Adrenal gland (tissue), 9 donors: ENCODE measurements at regions not wholly inside any gene's neighbourhood (a gene's known extent, or its start where the extent isn't known, plus 50 kb on each side); places are given as distances from the start of the nearest gene placed in this dataset.

Experiments
- DNase-seq, 7 donors: peaks; one replicate each; pipeline ENCODE4 v3.0.0-alpha.2; 2019 to 2020
- H3K27ac ChIP-seq, 5 donors: fragments of 200-600 bp; sonication (generic) in 4 of 5; 1 replicate in 3 of 5; 2 replicates in 2 of 5; pipeline versions ENCODE4 v1.5.1 to v1.8.0; 2016 to 2020; ENCODE audit warnings: mild to moderate bottlenecking in 1 of 5
- H3K27me3 ChIP-seq: fragments of 200-600 bp; 2 replicates; pipeline ENCODE4 v1.8.0; 2021
- H3K36me3 ChIP-seq, 2 donors: fragments of 200-600 bp; replicated peaks in 1 of 2; 1 replicate in 1 of 2; 2 replicates in 1 of 2; pipeline versions ENCODE4 v1.5.1 to v1.8.0; 2018 to 2022
- H3K4me1 ChIP-seq, 2 donors: fragments of 200-600 bp; replicated peaks in 1 of 2; 1 replicate in 1 of 2; 2 replicates in 1 of 2; pipeline versions ENCODE4 v1.5.1 to v1.8.0; 2018 to 2021
- H3K4me3 ChIP-seq, 4 donors: fragments of 200-600 bp; sonication (generic) in 3 of 4; one replicate each; pipeline ENCODE4 v1.5.1; 2016 to 2018
- H3K9me3 ChIP-seq, 3 donors: fragments of 200-600 bp; sonication (generic) in 1 of 3; replicated peaks in 1 of 3; 1 replicate in 2 of 3; 2 replicates in 1 of 3; pipeline versions ENCODE4 v1.5.1 to v1.8.0; 2016 to 2021
- CTCF ChIP-seq, 6 experiments: fragments of 450-650 bp in 4 of 6; fragments of 200-600 bp in 2 of 6; sonication (generic) in 1 of 6; IDR thresholded peaks; 1 replicate in 5 of 6; 2 replicates in 1 of 6; pipeline versions ENCODE4 v1.5.1 to v1.8.0; 2016 to 2021; ENCODE audit warnings: antibody characterized with exemption in 6 of 6, mild to moderate bottlenecking in 2 of 6, moderate library complexity in 1 of 6
- POLR2A ChIP-seq, 2 donors: fragments of 450-650 bp; IDR thresholded peaks; one replicate each; pipeline ENCODE4 v1.6.1; 2017; ENCODE audit warnings: antibody characterized with exemption in 2 of 2, mild to moderate bottlenecking in 2 of 2, moderate library complexity in 1 of 2
- WGBS, 4 donors: extraction: QIAGEN DNeasy Blood & Tissue Kit in 2 of 4; methylation state at CpG; one replicate each; pipeline versions ENCODE4 v1.1.5 to v1.1.7; 2013 to 2017; 5-methylcytosine and 5-hydroxymethylcytosine counted together
- intact Hi-C, 2 donors: fragments of 100-400 bp; cut with DNase I; formaldehyde crosslinking; loops; one replicate each; pipeline versions ENCODE4 v1.14.1 to v1.15.0; 2022 to 2023
- donor health status: healthy with polysubstance abuse.
- donor health status: Bipolar disorder and iron deficiency.
- donor health status: DM: yes; HTN: yes; CAD: no.
- donor health status: DM: no; HTN: no; CAD: no.
- donor health status: DM: no; HTN: no; CAD: no.

- 81 to 89% (median 85%) methylated on average over 9 to 10 of the region's 10 CpGs for WGBS, 4 donors
- H3K27ac ChIP-seq: no peak overlapping the region
- H3K36me3 ChIP-seq: no peaks in the 10 kb centered on the region
- H3K9me3 ChIP-seq: no peaks in the 10 kb centered on the region
- no peak overlapping the region for H3K4me3 ChIP-seq
- no peak for DNase-seq
- H3K27me3 ChIP-seq: no peaks in the 10 kb centered on the region
- no peak for TF ChIP-seq POLR2A (IDR thresholded peaks at IDR 0.05)
- no peak for TF ChIP-seq CTCF (IDR thresholded peaks at IDR 0.05)
- intact Hi-C loops: no loop called here
- no peaks in the 10 kb centered on the region for H3K4me1 ChIP-seq
Observed at GRCh38 chr7:152551304-152552036, 115.7 kb upstream of the KMT2C start.

GRCh38 chr7:152544971-152545619, 109.3 kb upstream of the KMT2C start:
- no peaks in the 10 kb centered on the region for H3K27me3 ChIP-seq
- no peak overlapping the region for H3K27ac ChIP-seq
- intact Hi-C loops: no loop called here
- 76 to 80% (median 80%) methylated on average over 12 to 13 of the region's 13 CpGs for WGBS, 4 donors
- no peaks in the 10 kb centered on the region for H3K9me3 ChIP-seq
- DNase-seq: no peak
- no peak overlapping the region for H3K4me3 ChIP-seq
- no peaks in the 10 kb centered on the region for H3K4me1 ChIP-seq
- no peak for TF ChIP-seq POLR2A (IDR thresholded peaks at IDR 0.05)
- no peak for TF ChIP-seq CTCF (IDR thresholded peaks at IDR 0.05)
- no peaks in the 10 kb centered on the region for H3K36me3 ChIP-seq

GRCh38 chr7:152544481-152544927, 108.7 kb upstream of the KMT2C start:
- no peak for DNase-seq
- WGBS, 4 donors: 70 to 84% (median 77%) methylated on average over 20 to 21 of the region's 21 CpGs
- Histone ChIP-seq H3K27ac (no peak overlapping the region), H3K9me3 (no peaks in the 10 kb centered on the region), H3K4me1 (no peaks in the 10 kb centered on the region), H3K4me3 (no peak overlapping the region), H3K27me3 (no peaks in the 10 kb centered on the region), H3K36me3 (no peaks in the 10 kb centered on the region)
- no peak for TF ChIP-seq CTCF (IDR thresholded peaks at IDR 0.05)
- TF ChIP-seq POLR2A (IDR thresholded peaks at IDR 0.05): no peak
- intact Hi-C loops: no loop called here

GRCh38 chr7:152543799-152544198, 108.0 kb upstream of the KMT2C start:
- Histone ChIP-seq H3K4me3 (no peak overlapping the region), H3K36me3 (no peaks in the 10 kb centered on the region), H3K27me3 (no peaks in the 10 kb centered on the region), H3K4me1 (no peaks in the 10 kb centered on the region), H3K9me3 (no peaks in the 10 kb centered on the region), H3K27ac (no peak overlapping the region)
- intact Hi-C loops: no loop called here
- DNase-seq: no peak
- 41 to 66% (median 61%) methylated on average over 5 of the region's 5 CpGs for WGBS, 4 donors
- TF ChIP-seq CTCF (IDR thresholded peaks at IDR 0.05) (no peak), POLR2A (IDR thresholded peaks at IDR 0.05) (no peak)
